ENCODE measurements at regions not wholly inside any gene's neighbourhood (a gene's known extent, or its start where the extent isn't known, plus 50 kb on each side); places are given as distances from the start of the nearest gene placed in this dataset.

DNA sequence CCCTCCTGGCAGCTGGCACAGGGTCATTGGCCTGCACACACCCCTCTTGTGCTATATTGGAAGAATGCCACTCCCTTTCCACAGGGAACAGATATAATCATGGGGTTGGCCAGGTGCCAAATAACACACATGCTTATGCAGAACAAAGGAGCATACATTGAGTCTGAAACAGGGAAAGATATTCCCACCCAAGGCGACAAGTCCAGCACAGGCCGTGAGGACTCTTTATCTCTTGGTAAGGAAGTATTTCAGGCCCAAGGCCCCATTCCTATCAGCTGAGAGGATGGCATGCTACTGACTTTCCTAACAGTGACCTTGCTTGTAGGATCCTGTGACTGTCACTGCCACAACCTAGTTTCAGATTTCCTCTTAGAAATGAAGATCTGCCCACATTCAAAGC lies 59.0 kb upstream of the STXBP6 start:
- TF ChIP-seq, protein P1, sequence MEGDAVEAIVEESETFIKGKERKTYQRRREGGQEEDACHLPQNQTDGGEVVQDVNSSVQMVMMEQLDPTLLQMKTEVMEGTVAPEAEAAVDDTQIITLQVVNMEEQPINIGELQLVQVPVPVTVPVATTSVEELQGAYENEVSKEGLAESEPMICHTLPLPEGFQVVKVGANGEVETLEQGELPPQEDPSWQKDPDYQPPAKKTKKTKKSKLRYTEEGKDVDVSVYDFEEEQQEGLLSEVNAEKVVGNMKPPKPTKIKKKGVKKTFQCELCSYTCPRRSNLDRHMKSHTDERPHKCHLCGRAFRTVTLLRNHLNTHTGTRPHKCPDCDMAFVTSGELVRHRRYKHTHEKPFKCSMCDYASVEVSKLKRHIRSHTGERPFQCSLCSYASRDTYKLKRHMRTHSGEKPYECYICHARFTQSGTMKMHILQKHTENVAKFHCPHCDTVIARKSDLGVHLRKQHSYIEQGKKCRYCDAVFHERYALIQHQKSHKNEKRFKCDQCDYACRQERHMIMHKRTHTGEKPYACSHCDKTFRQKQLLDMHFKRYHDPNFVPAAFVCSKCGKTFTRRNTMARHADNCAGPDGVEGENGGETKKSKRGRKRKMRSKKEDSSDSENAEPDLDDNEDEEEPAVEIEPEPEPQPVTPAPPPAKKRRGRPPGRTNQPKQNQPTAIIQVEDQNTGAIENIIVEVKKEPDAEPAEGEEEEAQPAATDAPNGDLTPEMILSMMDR (IDR thresholded peaks at IDR 0.05), result no peak
- TF ChIP-seq POLR2A (IDR thresholded peaks at IDR 0.05) (no peak), POLR2AphosphoS5 (IDR thresholded peaks at IDR 0.05) (no peak)
